H1 (cell line): ENCODE measurements at regions not wholly inside any gene's neighbourhood (a gene's known extent, or its start where the extent isn't known, plus 50 kb on each side); places are given as distances from the start of the nearest gene placed in this dataset.

Experiments
- CTCF ChIA-PET: fragments of 300-600 bp; sonication (Branson Sonifier 250); formaldehyde crosslinking; loops from one replicate; lab custom pipeline; 2021; ENCODE audit not compliant: partially characterized antibody; lab: Charles Lee
- POLR2A ChIA-PET: fragments of 300-600 bp; sonication (Branson Sonifier 250); formaldehyde crosslinking; loops from one replicate; lab custom pipeline; 2021; ENCODE audit warnings: inconsistent platforms; ENCODE audit not compliant: partially characterized antibody; lab: Charles Lee
- DNase-seq, 2 experiments: peaks; one replicate each; pipeline versions ENCODE4 v3.0.0 to v3.0.0-alpha.2; 2010 to 2022; ENCODE audit warnings: low spot score in 2 of 2, low read depth in 1 of 2, mixed read lengths in 1 of 2
- FAIRE-seq: peaks from 2 replicates; lab custom pipeline; 2011; peaks lifted over from hg19 to GRCh38; lab: Jason Lieb, UNC
- H2AFZ ChIP-seq: 2 replicates; pipeline ENCODE4 v1.8.1; 2012; ENCODE audit warnings: low read length, inconsistent platforms
- H2AK5ac ChIP-seq: 2 replicates; pipeline ENCODE4 v1.6.1; 2013; ENCODE audit warnings: low read depth, low read length
- H2BK120ac ChIP-seq: replicated peaks from 2 replicates; pipeline ENCODE3; 2013; ENCODE audit warnings: low read depth, low read length, inconsistent platforms
- H2BK12ac ChIP-seq: 2 replicates; pipeline ENCODE4 v1.6.1; 2013; ENCODE audit warnings: low read depth, low read length
- H2BK15ac ChIP-seq: 2 replicates; pipeline ENCODE4 v1.6.1; 2013; ENCODE audit warnings: low read length
- H2BK20ac ChIP-seq: 2 replicates; pipeline ENCODE4 v1.6.1; 2013; ENCODE audit warnings: low read length
- H2BK5ac ChIP-seq: 2 replicates; pipeline ENCODE4 v1.6.1; 2013; ENCODE audit warnings: low read depth, low read length
- H3K14ac ChIP-seq: 2 replicates; pipeline ENCODE4 v1.6.1; 2013; ENCODE audit warnings: inconsistent platforms; ENCODE audit not compliant: insufficient read length
- H3K18ac ChIP-seq: 2 replicates; pipeline ENCODE4 v1.6.1; 2013; ENCODE audit warnings: low read length; ENCODE audit errors: extremely low read depth
- H3K23ac ChIP-seq: 2 replicates; pipeline ENCODE4 v1.6.1; 2013; ENCODE audit warnings: inconsistent platforms; ENCODE audit not compliant: insufficient read length
- H3K23me2 ChIP-seq: 2 replicates; pipeline ENCODE4 v1.6.1; 2013; ENCODE audit warnings: low read depth, low read length
- H3K27ac ChIP-seq: 2 replicates; pipeline ENCODE4 v1.6.1; 2011; ENCODE audit warnings: low read depth, low read length, inconsistent platforms
- H3K27me3 ChIP-seq, 4 experiments: replicated peaks in 1 of 4; 1 replicate in 1 of 4; 2 replicates in 3 of 4; pipeline versions ENCODE4 v1.6.1 to v1.8.1; 2011 to 2013; ENCODE audit warnings: low read length in 3 of 4, mild to moderate bottlenecking in 3 of 4, inconsistent platforms in 2 of 4, mixed read lengths in 2 of 4, moderate library complexity in 1 of 4; ENCODE audit not compliant: control insufficient read depth in 3 of 4, insufficient read depth in 3 of 4; ENCODE audit errors: extremely low read depth in 1 of 4
- H3K36me3 ChIP-seq, 4 experiments: 2 replicates each; pipeline versions ENCODE4 v1.6.1 to v1.8.1; 2011 to 2013; ENCODE audit warnings: mild to moderate bottlenecking in 4 of 4, low read length in 3 of 4, moderate library complexity in 2 of 4, control low read depth in 1 of 4, inconsistent platforms in 1 of 4; ENCODE audit not compliant: insufficient read depth in 4 of 4, control insufficient read depth in 2 of 4
- H3K4ac ChIP-seq: replicated peaks from 2 replicates; pipeline ENCODE3; 2013; ENCODE audit warnings: low read length, low read depth, mixed read lengths, inconsistent platforms; ENCODE audit not compliant: insufficient read length
- H3K4me1 ChIP-seq, 4 experiments: replicated peaks in 1 of 4; 1 replicate in 1 of 4; 2 replicates in 3 of 4; pipeline versions ENCODE4 v1.6.1 to v1.8.1; 2011 to 2013; ENCODE audit warnings: low read length in 3 of 4, inconsistent platforms in 2 of 4, mixed read lengths in 1 of 4; ENCODE audit not compliant: insufficient read depth in 4 of 4, control insufficient read depth in 3 of 4
- H3K4me2 ChIP-seq, 2 experiments: 2 replicates each; pipeline versions ENCODE4 v1.6.1 to v1.8.1; 2011 to 2013; ENCODE audit warnings: low read depth in 2 of 2, low read length in 2 of 2, control low read depth in 1 of 2, inconsistent platforms in 1 of 2, mild to moderate bottlenecking in 1 of 2; ENCODE audit not compliant: insufficient read depth in 1 of 2
- H3K4me3 ChIP-seq, 4 experiments: fragments of 200-600, 300-600 bp in 1 of 4; sonication (generic), shearing (Covaris generic), sonication (Bioruptor Twin) in 1 of 4; 2 replicates each; pipeline versions ENCODE4 v1.5.1 to v1.8.1; 2011 to 2016; ENCODE audit warnings: low read length in 4 of 4, low read depth in 3 of 4, control low read depth in 2 of 4, inconsistent platforms in 2 of 4, mild to moderate bottlenecking in 2 of 4, mixed read lengths in 1 of 4, moderate library complexity in 1 of 4; ENCODE audit not compliant: insufficient read depth in 2 of 4; ENCODE audit errors: extremely low read depth in 1 of 4
- H3K56ac ChIP-seq: replicated peaks from 2 replicates; pipeline ENCODE3; 2013; ENCODE audit warnings: low read depth, mild to moderate bottlenecking, mixed read lengths, low read length, inconsistent platforms; ENCODE audit not compliant: insufficient read length
- H3K79me1 ChIP-seq: 2 replicates; pipeline ENCODE4 v1.6.1; 2013; ENCODE audit warnings: low read depth, low read length, control low read depth
- H3K79me2 ChIP-seq, 2 experiments: 2 replicates each; pipeline versions ENCODE4 v1.6.1 to v1.8.1; 2012 to 2013; ENCODE audit warnings: low read length in 2 of 2, mild to moderate bottlenecking in 2 of 2, inconsistent platforms in 1 of 2; ENCODE audit not compliant: insufficient read depth in 2 of 2, control insufficient read depth in 1 of 2
- H3K9ac ChIP-seq, 4 experiments: replicated peaks in 1 of 4; 1 replicate in 1 of 4; 2 replicates in 3 of 4; pipeline versions ENCODE4 v1.6.1 to v1.8.1; 2011 to 2013; ENCODE audit warnings: low read depth in 3 of 4, low read length in 3 of 4, control low read depth in 2 of 4, mild to moderate bottlenecking in 2 of 4, moderate library complexity in 2 of 4, inconsistent platforms in 1 of 4; ENCODE audit errors: extremely low read depth in 1 of 4
- H3K9me3 ChIP-seq, 2 experiments: 2 replicates each; pipeline versions ENCODE4 v1.6.1 to v1.8.1; 2012 to 2013; ENCODE audit warnings: mild to moderate bottlenecking in 2 of 2, moderate library complexity in 2 of 2, control low read depth in 1 of 2, inconsistent platforms in 1 of 2, low read depth in 1 of 2, low read length in 1 of 2, mixed read lengths in 1 of 2; ENCODE audit not compliant: insufficient read depth in 2 of 2
- H4K20me1 ChIP-seq, 2 experiments: replicated peaks in 1 of 2; 2 replicates each; pipeline versions ENCODE3 to v1.8.1; 2011 to 2013; ENCODE audit warnings: inconsistent platforms in 2 of 2, low read length in 2 of 2, mild to moderate bottlenecking in 1 of 2; ENCODE audit not compliant: insufficient read depth in 2 of 2, control insufficient read depth in 1 of 2
- H4K5ac ChIP-seq: 2 replicates; pipeline ENCODE4 v1.6.1; 2013; ENCODE audit warnings: low read length, low read depth, mixed read lengths, inconsistent platforms; ENCODE audit not compliant: insufficient read length
- H4K8ac ChIP-seq: 2 replicates; pipeline ENCODE4 v1.8.0; 2013; ENCODE audit warnings: mild to moderate bottlenecking, moderate library complexity, low read length, inconsistent platforms; ENCODE audit not compliant: insufficient read depth; ENCODE audit errors: extremely low read depth
- H4K91ac ChIP-seq: replicated peaks from 2 replicates; pipeline ENCODE3; 2013; ENCODE audit warnings: low read length, mixed read lengths, inconsistent platforms; ENCODE audit not compliant: insufficient read length
- CTBP2 ChIP-seq: IDR thresholded peaks from 2 replicates; pipeline ENCODE4 v1.7.0; 2011; ENCODE audit warnings: borderline replicate concordance, mild to moderate bottlenecking, moderate library complexity, mixed read lengths, low read length; ENCODE audit not compliant: insufficient read depth, insufficient read length
- GABPA ChIP-seq: IDR thresholded peaks from 2 replicates; pipeline ENCODE4 v1.6.1; 2011; ENCODE audit warnings: mild to moderate bottlenecking, low read length, moderate library complexity, borderline replicate concordance; ENCODE audit not compliant: insufficient read depth
- GTF2F1 ChIP-seq: IDR thresholded peaks from 2 replicates; pipeline ENCODE4 v1.6.1; 2012; ENCODE audit warnings: low read depth, low read length, improper control_type of control experiment, borderline replicate concordance
- KDM4A ChIP-seq: IDR thresholded peaks from one replicate; pipeline ENCODE4 v1.7.1; 2012; ENCODE audit warnings: low read depth, mild to moderate bottlenecking, moderate library complexity, low read length, inconsistent platforms; ENCODE audit not compliant: severe bottlenecking
- POLR2A ChIP-seq, 2 experiments: IDR thresholded peaks; 1 replicate in 1 of 2; 2 replicates in 1 of 2; pipeline ENCODE4 v1.6.1; 2011; ENCODE audit warnings: low read depth in 2 of 2, low read length in 2 of 2, mild to moderate bottlenecking in 2 of 2; ENCODE audit errors: control extremely low read depth in 1 of 2
- RBBP5 ChIP-seq: IDR thresholded peaks from 2 replicates; pipeline ENCODE4 v1.7.1; 2012; ENCODE audit warnings: low read depth, mild to moderate bottlenecking, inconsistent platforms, low read length, moderate library complexity, borderline replicate concordance
- SP4 ChIP-seq: IDR thresholded peaks from 2 replicates; pipeline ENCODE4 v1.6.1; 2012; ENCODE audit warnings: low read length, inconsistent platforms
- TAF1 ChIP-seq: IDR thresholded peaks from 2 replicates; pipeline ENCODE4 v1.6.1; 2011; ENCODE audit warnings: mild to moderate bottlenecking, low read depth, low read length
- TCF12 ChIP-seq: IDR thresholded peaks from 2 replicates; pipeline ENCODE4 v1.6.1; 2011; ENCODE audit warnings: low read depth, mild to moderate bottlenecking, low read length
- YY1 ChIP-seq: IDR thresholded peaks from 2 replicates; pipeline ENCODE4 v1.6.1; 2011; ENCODE audit warnings: low read depth, mild to moderate bottlenecking, low read length
- ZNF274 ChIP-seq: IDR thresholded peaks from 2 replicates; pipeline ENCODE4 v1.7.0; 2012; ENCODE audit warnings: low read length, borderline replicate concordance; ENCODE audit errors: extremely low read depth
- WGBS, 2 experiments: shearing (Covaris generic) in 1 of 2; methylation state at CpG; one replicate each; pipeline versions ENCODE4 v1.1.6 to v1.1.7; 2013 to 2015; ENCODE audit warnings: low lambda C conversion rate in 2 of 2, mixed read lengths in 2 of 2, inconsistent platforms in 1 of 2, low coverage in 1 of 2, missing lambda C conversion rate in 1 of 2; ENCODE audit not compliant: insufficient replicate concordance in 2 of 2, insufficient coverage in 1 of 2, insufficient read length in 1 of 2; ENCODE audit errors: extremely low coverage in 1 of 2, missing lambda C conversion rate in 1 of 2; 5-methylcytosine and 5-hydroxymethylcytosine counted together
- TF ChIP-seq, protein P1 (sequence below): IDR thresholded peaks from 2 replicates; pipeline ENCODE4 v1.6.1; 2011; ENCODE audit warnings: low read depth, mild to moderate bottlenecking, low read length; ENCODE audit not compliant: insufficient read depth
- TF ChIP-seq, protein P2 (sequence below): IDR thresholded peaks from 2 replicates; pipeline ENCODE4 v1.6.1; 2012; ENCODE audit warnings: inconsistent platforms

DNA sequence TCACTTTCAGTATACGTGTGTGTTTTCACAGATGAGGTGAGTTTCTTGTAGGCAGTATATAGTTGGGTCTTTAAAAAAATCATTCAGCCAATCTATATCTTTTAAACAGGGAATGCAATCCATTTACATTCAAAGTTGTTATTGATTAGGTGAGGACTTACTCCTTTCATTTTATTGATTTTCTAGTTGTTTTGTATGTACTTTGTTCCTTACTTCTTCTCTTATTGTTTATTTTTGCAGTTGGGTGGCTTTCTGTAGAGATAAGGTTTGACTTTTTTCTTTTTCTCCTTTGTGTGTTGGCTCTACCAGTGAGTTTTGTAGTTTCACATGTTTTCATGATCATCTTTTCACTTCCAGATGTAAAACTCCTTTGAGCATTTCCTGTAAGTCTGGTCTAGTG, 83.1 kb downstream of the MAGED1 start:
- Histone ChIP-seq H2AFZ (no peak overlapping the region), H3K9ac (no peak overlapping the region), H4K8ac (no peak overlapping the region), H2BK20ac (no peak overlapping the region), H3K79me2 (no peaks in the 10 kb centered on the region), H4K20me1 (no peaks in the 10 kb centered on the region), H4K91ac (no peak overlapping the region), H3K23me2 (no peaks in the 10 kb centered on the region), H3K79me1 (no peaks in the 10 kb centered on the region), H3K4me3 (no peak overlapping the region), H2BK120ac (no peak overlapping the region), H3K36me3 (no peaks in the 10 kb centered on the region), H2BK12ac (no peak overlapping the region), H3K4ac (no peak overlapping the region), H3K56ac (no peak overlapping the region), H3K18ac (no peak overlapping the region), H2AK5ac (no peak overlapping the region), H2BK15ac (no peak overlapping the region), H3K27me3 (no peaks in the 10 kb centered on the region), H3K23ac (no peak overlapping the region), H3K14ac (no peak overlapping the region), H3K4me2 (no peak overlapping the region), H3K27ac (no peak overlapping the region), H4K5ac (no peak overlapping the region), H2BK5ac (no peak overlapping the region), H3K9me3 (no peaks in the 10 kb centered on the region), H3K4me1 (no peaks in the 10 kb centered on the region)
- TF ChIP-seq TAF1 (no peak), SP4 (no peak), CTBP2 (no peak), TCF12 (no peak), GABPA (no peak), RBBP5 (no peak), POLR2A (IDR thresholded peaks at IDR 0.05; ENCODE audit: control extremely low read depth in 1 of 2, low read depth in 2 of 2, low read length in 2 of 2) (no peak), YY1 (no peak), ZNF274 (no peak), GTF2F1 (no peak), KDM4A (no peak)
- TF ChIP-seq, protein P1, sequence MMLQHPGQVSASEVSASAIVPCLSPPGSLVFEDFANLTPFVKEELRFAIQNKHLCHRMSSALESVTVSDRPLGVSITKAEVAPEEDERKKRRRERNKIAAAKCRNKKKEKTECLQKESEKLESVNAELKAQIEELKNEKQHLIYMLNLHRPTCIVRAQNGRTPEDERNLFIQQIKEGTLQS, result no peak
- TF ChIP-seq, protein P2, sequence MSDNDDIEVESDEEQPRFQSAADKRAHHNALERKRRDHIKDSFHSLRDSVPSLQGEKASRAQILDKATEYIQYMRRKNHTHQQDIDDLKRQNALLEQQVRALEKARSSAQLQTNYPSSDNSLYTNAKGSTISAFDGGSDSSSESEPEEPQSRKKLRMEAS, result no peak
- no peak for FAIRE-seq
- DNase-seq, result no peak
- CTCF ChIA-PET, result no interaction called here
- WGBS, 2 experiments, result 100% methylated on average over 1 of the region's 1 CpG; no CpG with 5 or more reads in 1 of the 2 experiments
- POLR2A ChIA-PET, result no interaction called here
